ENCODE measurements at regions not wholly inside any gene's neighbourhood (a gene's known extent, or its start where the extent isn't known, plus 50 kb on each side); places are given as distances from the start of the nearest gene placed in this dataset.

GRCh38 chr13:55632402-55632801 is 1508.3 kb upstream of the PRR20A start:
- TF ChIP-seq CTCF (IDR thresholded peaks at IDR 0.05 in 8 of 11, conservative IDR thresholded peaks at IDR 0.05 in 3 of 11): no peak
- TF ChIP-seq POLR2A (IDR thresholded peaks at IDR 0.05): no peak
- no peak for TF ChIP-seq POLR2AphosphoS5 (IDR thresholded peaks at IDR 0.05)

Data from spleen (tissue), 7 donors.